HG02763 (cell line): ENCODE measurements at regions not wholly inside any gene's neighbourhood (a gene's known extent, or its start where the extent isn't known, plus 50 kb on each side); places are given as distances from the start of the nearest gene placed in this dataset.
A peak's percentile ranks its signal among the peaks of the same experiment; 100 is the strongest.

Source experiments
- ATAC-seq: cut with Tn5 transposase; IDR thresholded peaks from one replicate; pipeline ENCODE4 v1.9.1; 2021; ENCODE audit warnings: mild to moderate bottlenecking, moderate library complexity; ENCODE audit not compliant: unreplicated experiment

DNA sequence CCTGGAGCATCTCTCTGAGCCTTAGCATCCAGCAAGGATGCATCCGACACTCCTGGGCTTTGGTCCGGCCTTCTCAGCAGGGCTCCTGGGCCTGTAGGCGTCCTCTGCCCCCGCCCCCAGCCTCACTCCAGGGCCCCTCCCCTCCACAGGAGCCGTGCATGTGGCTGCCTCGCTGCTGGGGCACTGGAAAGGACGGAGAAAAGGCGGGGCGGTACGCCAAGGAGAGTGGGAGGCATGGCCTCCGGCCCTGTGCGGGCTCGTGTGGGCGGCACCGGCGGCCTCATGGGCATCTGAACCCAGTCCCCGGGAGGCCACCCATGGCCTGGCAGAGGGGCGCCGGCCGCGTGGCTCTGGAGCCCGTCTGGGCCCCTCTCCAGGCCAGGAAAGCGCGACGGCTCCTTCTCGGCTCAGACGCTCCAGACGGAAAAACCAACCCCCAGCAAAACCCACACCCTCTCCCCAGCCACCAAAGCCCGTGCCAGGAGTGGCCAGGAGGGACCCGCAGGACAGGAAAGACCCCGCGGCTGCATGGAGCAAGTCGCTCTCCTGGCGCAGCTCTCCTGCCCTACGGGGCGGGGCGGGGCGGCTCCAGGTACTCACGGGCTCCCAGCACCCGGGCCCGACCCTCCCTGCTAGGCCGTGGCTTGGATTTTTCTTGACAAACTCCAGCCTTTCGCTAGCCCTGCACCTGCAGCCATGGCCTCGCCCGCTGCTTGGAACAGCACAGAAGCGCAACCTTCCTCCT is 419.9 kb downstream of the QKI start:
- ATAC-seq = no peak

DNA sequence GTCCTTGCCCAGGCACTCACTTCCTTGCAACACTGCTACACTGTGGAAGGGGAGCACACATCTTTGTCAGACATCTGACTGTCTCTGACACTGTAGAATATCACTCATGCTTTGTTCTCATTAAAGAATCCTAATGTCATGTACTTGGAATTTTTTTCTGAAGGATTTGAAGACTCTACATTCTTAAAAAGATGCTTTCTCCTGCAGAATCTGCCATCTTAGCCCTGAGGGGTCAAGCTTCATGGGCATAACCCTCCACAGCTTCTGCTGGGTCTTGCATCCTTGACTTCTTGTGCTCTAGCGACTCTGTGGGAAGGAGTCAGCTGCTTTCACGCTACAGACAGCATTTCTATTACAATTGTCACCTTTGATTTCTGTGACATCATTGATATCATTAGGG is 417.2 kb downstream of the QKI start:
- no peak for ATAC-seq

DNA sequence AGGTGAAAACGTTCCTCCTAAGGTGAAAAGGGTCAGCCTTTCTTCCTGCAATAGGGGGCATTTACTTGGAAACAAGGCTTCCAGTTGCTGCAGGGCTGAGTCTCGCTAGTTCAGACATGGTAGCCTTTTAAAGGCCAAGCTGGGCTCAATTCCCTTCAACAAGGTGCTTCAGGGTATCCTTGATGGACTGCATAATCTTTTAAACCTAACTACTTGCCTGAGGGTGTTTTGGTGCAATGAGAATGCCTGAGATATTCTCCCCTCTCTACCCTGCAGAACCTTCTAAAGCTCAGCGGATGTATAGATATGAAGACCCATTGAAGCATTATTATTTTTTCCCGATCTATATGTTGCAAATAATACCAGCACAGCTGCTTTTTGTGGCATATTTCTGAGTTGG is 416.1 kb downstream of the QKI start:
- no peak for ATAC-seq

DNA sequence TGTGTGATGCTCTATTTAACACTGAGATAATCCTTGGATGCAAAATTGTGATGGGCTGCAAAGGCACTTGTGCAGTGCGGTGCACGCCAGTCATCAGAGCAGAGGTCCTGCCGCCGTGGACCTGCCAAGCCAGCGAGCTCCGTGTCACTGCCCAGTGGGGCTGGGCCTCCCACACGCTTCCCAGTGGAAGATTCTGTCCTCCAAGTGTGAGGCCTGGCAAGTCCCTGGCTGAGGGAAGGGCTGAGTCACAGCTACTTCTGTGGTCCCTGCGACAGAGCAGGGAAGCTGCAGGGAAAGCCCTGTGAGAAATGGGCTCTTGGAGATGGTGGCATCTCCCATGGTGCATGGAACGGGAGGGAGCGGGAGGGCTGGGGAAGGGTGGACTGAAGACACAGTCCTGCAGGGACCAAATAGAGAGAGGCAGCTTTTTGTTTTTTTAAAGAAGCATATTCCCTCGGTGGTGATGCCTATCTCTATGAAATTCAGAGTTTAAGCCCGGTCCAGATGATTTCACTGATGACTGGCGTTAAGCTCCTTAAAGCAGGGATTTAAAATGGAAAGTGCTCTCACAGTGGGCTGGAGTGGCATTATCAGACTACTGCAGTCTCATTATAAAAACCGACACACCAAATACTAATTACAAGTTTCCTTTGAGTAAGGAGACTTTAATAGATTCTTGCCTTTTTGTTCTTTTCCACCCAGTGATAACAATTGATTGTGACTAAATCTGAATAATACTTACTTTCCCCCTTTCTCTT is 413.7 kb downstream of the QKI start:
- no peak for ATAC-seq

DNA sequence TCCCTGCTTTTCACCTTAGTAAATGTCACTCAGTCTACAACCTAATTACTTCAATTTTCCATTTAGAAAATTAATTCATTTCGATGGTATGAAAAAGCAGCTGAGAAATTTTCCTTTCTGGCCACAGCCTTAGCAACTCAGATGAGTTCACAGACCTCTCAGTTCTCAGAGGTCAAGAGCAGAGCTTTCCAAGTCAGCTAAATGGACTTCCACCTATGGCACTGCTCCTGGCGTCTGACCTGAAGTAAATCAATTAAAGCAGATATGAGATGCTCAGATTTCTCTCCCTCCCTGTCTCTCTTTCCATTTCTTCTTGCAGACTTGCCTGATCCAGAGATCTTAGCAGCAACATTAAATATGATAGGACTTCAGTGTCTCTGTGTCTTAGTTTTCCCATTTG is 412.6 kb downstream of the QKI start:
- no peak for ATAC-seq

DNA sequence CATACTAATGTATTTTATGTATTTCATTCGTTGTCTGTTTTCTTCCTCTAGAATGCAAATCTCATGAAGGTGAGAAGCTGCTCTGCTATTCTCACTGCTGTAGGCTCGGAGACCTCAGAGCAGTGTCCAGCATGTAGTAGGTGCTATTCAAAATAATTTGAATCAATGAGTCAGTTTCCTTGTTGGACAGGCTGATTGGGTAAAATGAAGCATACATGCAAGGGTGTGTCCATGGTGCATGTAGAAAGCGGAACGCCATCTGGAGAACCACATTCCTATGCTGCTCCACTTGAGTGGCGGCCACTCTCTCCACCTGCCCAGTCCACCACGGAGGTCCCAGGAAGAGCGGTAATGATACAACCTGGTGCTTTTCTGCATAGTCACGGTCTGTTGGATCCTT is 412.1 kb downstream of the QKI start:
- no peak for ATAC-seq

DNA sequence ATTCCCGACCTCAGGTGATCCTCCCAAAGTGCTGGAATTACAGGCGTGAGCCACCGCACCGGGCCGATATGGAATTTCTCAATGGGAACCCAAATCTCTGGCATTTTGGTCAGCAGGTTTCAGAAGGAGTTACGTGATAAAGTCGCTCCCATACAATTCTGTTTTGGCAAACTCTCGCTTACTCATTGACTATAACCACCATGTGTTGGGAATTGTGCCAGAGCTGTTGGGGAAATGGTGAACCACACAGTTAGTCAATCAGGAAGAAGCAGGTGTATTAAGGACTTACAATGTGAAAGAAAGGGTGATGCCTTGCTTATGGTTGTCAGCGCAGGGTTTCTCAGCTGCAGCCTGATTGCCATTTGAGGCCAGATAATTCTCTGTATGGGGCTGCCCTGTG is 410.5 kb downstream of the QKI start:
- no peak for ATAC-seq

DNA sequence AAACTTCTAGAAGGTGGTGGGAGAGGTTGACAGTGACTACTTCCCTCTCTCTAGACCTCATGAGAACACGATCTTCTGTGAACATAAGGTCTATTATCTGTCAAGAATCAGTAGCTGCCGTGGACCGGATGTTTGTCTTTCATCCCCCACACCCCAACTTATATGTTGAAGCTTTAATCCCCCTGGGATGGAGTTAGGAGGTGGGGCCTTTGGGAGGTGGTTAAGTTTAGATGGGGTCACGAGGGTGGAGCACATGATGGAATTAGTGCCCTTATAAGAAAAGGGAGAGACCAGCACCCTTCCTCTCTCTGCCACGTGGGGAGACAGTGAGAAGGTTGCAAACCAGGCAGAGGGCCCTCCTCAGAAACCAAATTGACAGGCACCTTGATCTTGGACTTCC is 409.1 kb downstream of the QKI start:
- ATAC-seq = no peak

DNA sequence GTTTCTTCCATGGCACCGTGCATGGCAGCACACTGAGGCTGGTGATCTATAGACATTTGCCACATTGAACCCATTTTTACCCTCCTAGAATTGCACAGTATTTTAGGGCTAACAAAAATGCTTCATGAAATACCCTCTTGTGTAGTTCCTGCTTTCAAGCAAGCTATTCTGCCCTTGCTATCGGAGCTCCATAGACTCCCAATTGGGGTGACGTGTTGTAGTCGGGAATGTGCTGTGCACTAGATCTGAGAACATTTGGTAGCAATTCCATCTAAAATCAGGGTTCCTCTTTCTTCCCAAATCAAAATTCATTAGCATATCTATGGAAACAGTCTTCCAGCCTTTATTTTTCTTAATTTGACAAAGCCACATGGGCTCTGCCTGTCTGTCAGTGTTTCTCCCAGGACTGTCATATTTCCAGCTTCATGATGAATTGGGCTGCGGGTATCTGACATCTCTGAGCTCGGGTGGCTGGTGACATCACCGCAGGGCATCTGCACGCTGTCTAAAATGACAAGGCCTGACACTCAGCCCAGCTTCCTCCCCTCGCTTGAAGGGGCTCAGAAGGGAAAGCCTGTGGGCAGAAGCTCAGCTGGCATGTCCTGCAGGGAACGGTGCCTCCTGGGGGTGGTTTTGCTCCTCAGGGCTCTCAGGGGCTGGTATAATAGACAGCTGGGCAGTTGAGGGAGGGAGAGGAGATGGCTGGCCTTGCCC is 406.4 kb downstream of the QKI start:
- no peak for ATAC-seq

DNA sequence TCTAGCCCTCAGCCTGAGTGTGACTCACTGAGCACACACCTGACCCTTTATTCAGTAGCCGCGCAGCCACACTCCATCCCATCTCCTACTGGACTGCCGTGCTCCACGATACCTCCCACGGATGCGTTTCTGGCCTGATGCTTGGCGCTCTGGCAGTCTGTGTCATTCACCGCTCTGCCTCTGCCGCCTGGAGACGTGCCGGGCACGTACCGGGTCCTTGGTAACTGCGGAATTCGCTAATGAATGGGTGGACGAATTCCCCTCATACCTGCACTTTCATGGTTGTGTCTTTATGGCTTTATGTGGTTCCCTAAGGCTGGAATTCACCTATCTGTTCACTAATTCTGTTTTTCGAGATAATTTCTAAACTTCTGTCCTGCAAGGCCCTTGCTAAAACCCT is 405.7 kb downstream of the QKI start:
- no peak for ATAC-seq

DNA sequence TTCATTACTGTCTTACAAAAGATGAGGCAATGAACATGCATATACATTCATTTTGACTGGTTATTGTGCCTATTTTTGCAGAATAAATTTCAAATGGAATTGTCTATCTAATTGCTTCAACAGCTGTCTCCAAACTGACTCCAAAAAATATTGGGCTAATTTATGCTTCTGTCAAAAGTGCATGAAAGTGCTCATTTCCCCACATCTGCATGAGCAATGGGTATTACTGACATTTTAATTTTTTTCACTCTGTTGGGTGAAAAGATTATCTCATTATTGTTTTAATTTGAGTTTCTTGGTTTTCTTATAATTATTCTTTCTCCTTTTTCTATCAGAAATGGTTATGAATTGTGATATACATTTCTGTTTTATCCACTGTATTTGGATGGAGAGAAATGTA is 404.2 kb downstream of the QKI start:
- ATAC-seq = no peak

DNA sequence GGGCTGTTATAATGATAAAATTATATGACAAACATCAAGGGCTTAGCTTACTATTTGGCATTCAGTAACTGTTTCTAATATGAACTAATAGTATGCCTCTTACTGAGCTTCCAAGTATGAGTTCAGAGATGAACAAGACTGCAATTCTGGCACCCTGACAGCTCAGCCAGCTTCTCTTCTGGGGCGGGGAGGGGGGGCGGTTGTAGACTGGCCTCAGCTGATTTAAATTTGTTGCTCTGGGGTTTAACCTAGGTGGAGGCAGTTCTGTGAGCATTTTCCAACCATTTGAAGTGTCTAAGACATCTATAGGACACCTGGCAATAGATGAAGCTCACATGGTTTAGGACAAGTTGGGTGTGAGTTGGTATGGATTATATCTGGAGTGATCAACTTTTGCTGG is 401.9 kb downstream of the QKI start:
- no peak for ATAC-seq

DNA sequence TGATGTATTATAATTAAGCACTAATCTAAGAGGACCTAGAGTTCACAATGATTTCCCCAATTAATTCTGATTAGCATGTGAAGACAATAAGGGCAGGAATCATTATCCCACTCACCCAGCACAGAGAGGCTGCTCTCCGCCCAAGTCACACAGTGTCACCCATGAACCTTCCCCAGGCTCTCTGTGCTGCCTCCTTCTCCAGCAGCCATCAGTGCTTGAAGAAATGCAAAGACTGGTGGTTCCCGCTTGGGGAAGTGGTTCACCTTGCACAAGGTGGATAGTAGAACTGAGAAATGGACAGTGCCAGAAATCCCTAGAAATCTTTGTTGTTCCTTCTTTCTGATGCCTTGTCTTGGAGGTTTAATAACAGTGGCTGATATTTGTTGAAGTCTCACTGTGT is 401.3 kb downstream of the QKI start:
- ATAC-seq = no peak

DNA sequence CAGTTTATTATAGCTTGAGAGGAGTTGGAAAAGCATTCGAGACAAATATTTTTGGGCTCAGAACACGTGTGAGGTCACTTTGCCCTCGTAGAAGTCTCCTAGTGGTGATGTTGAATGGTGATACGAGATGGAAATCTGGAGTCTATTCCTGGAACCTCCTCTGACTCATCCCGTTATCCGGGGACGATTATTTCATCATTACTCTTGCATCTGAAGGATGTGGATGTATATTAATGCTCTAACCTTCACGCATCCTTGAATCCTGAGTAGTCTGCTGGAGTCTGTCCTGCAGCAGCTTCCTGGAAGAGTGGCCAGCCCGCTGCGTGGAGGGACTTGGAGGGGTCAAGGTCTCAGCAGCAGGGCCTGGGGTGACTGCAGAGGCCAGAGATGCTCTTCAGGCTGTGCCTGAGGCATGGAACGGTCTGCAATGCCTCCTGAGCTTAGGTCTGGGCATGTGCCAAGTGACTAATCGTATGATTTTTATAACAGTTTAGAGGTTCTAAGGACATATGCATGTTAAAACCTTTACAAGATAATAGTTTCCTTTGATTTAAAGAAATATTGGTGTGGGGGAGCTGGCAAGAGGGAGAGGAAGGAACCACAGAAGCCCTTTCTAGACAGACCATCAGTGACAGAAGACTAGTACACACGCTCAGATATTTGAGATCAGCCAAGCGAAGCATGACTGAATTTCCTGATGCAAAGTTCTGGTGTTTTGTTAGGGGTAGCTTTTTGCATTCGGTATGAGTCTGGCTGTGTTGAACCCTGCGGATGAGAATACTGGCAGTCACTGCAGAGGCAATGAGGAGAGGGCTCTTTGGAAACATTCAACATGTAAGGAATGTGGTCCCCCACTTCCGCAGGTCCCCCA is 400.2 kb downstream of the QKI start:
- peak; percentile 58 for ATAC-seq

DNA sequence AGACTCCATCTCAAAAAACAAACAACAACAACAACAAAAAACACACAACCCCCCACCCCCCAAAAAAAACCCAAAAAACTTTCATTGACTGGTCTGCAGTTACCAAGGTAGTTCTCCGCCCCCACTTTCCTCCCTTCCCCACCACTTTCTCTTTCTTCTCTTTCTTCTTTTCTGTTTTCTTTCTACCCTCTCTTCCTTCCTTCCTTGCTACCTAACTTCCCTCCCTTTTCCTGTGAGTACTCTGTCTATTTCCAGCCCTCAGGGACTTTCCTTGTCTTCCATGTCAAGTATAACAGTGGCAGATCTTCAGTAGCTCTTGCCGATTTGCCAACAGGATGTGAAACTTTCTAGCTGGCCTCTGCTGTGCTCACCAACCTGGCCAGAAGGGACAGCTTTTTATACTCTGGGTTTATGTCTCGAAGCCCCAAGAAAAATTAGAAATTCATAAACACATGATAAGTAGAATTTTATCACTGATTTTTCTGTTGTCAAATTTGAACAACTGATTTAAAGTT is 399.5 kb downstream of the QKI start:
- no peak for ATAC-seq

DNA sequence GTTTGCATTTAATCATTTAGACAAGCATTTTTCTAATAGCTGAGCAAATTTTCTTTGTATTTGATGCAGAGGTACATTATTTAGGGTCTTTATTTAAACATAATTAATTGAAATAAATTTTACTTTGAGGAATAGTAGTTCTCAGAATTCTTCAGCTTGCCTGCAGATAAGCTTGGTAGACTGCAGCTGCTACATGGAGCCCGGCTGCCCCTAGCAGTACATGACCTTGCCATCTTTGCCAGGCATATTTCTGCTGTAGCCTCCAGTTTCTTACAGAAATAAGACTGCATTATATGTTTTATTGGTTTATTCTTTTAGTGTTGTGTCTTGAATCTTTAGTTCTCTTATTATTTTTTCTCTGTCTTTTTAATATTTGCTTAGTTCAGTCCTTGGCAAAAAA is 396.8 kb downstream of the QKI start:
- no peak for ATAC-seq

DNA sequence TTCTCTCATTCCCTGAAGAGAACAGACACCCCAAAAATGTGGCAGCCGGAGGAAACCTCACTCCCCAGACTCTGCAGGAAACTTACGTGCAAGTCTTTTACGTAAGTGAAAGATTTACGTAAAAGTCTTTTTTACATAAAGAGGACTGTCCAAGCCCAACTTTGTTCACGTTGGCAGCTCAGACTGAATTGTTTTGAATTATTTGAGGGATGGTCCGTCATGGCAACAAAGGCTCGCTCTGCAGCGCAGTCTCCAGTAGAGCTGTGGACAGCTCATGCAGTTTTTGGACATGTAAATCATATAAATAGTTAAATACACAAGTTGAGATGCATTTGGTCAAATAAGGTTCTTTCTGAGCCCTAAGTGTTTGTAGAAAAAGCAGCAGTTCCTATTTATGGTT is 394.8 kb downstream of the QKI start:
- no peak for ATAC-seq

DNA sequence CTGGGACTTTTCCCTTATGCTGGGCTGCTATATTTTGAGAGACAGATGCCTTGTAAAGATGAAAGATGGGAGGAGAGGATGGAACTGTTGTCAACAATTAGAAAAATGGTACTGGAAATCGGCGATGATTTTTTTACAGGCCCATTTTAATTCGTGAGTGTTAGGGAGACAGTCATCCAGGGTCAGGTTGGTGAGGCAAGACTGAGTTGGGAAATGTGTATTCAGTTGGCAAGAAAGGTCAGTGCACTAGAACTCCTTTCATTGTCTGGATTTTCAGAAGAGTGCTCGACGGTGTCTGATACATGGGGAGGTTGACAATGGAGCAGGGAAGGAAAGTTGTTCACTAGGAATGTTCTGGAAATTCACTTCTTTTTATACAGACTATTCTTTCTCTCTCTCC is 394.4 kb downstream of the QKI start:
- no peak for ATAC-seq

DNA sequence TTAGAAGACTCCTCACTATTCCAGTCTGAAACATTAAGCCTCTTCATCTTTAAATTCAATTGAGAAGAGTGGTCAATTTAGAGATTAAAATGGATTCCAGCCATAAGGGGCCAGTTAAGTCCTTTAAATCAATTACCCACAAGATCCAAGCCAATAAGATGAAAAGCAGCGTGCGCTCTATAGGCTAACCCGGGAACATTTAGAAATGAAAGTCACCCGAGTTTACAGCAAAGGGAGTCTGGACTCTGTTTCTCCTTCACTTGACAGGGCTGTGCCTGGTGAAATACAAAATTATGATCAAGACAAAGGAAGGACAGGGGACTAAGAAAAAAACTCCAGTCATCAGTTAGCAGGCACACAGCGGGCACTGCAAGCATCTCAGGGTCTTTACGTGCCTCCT is 393.7 kb downstream of the QKI start:
- ATAC-seq = no peak

DNA sequence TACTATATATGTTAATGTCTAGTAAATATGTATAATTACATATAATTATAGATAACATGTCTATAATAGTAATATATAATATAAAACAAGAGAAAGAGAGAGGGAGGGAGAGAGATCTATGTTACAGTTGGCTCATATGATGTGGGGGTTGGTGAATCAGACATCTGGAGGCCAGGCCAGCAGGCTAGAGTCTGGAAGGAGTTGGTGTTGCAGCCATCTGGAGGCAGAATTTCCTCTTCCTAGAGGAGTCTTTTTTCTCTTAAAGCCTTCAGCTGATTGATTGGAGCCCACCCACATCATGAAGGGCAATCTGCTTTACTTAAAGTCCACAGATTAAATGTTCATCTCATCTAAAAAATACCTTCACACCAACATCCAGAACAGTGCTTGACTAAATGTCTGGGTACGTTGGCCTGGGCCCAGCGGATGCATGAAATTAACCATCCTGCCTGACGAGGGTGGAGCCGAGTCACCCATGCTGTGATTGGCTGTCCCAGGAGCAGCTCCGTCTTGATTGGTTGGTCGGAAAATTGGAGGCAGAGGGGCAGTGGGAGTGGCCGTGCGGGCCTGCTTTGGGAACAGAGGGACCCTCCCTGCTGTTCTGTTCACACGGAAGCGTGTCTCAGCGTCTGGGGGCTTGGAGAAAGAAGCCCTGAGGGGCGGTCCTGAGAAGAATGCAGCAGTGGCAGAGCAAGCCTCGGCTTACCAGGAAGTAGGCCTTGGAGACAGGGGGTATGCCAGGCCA is 392.4 kb downstream of the QKI start:
- ATAC-seq = no peak
